Transverse colon (tissue), 4 donors: ENCODE measurements at regions not wholly inside any gene's neighbourhood (a gene's known extent, or its start where the extent isn't known, plus 50 kb on each side); places are given as distances from the start of the nearest gene placed in this dataset.

Source experiments
- EP300 ChIP-seq: sonication (generic); formaldehyde crosslinking; IDR thresholded peaks from one replicate; pipeline ENCODE4 v1.6.1; 2017; ENCODE audit warnings: antibody characterized with exemption, low read depth
- POLR2A ChIP-seq: fragments of 450-650 bp; IDR thresholded peaks from one replicate; pipeline ENCODE4 v1.6.1; 2016; ENCODE audit warnings: antibody characterized with exemption, mild to moderate bottlenecking, moderate library complexity
- POLR2AphosphoS5 ChIP-seq, 3 donors: sonication (generic); formaldehyde crosslinking; IDR thresholded peaks; one replicate each; pipeline ENCODE4 v1.6.1; 2016; ENCODE audit warnings: antibody characterized with exemption in 3 of 3
- TF ChIP-seq, protein P1 (sequence below), 5 experiments: fragments of 200-600 bp in 3 of 5; fragments of 450-650 bp in 2 of 5; sonication (generic) in 3 of 5; IDR thresholded peaks; 1 replicate in 2 of 5; 2 replicates in 3 of 5; pipeline ENCODE4 v1.5.1; 2016 to 2017; ENCODE audit warnings: antibody characterized with exemption in 5 of 5, inconsistent platforms in 3 of 5, mild to moderate bottlenecking in 2 of 5, moderate library complexity in 1 of 5

DNA sequence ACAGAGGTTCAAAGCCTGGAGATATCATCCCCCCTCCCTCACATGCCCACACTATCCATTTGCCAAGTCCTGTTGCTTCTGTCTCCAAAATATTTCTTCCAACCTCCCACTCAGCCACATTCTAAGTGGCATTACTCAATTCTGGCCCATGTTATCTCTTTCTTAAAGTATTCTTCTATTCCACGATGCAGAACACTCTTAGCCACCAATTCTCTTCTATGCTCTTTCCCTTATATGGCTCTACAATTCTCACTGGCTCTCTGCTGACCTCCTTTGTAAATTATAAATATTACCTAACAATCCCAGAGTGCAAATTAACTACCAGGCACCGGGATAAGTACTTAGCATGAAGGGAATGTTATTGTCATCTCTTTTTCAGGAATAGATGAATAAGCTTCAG, 82.4 kb downstream of the KCNJ2 start:
- TF ChIP-seq, protein P1, sequence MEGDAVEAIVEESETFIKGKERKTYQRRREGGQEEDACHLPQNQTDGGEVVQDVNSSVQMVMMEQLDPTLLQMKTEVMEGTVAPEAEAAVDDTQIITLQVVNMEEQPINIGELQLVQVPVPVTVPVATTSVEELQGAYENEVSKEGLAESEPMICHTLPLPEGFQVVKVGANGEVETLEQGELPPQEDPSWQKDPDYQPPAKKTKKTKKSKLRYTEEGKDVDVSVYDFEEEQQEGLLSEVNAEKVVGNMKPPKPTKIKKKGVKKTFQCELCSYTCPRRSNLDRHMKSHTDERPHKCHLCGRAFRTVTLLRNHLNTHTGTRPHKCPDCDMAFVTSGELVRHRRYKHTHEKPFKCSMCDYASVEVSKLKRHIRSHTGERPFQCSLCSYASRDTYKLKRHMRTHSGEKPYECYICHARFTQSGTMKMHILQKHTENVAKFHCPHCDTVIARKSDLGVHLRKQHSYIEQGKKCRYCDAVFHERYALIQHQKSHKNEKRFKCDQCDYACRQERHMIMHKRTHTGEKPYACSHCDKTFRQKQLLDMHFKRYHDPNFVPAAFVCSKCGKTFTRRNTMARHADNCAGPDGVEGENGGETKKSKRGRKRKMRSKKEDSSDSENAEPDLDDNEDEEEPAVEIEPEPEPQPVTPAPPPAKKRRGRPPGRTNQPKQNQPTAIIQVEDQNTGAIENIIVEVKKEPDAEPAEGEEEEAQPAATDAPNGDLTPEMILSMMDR (IDR thresholded peaks at IDR 0.05): no peak
- TF ChIP-seq EP300: no peak
- no peak for TF ChIP-seq POLR2A
- no peak for TF ChIP-seq POLR2AphosphoS5 (IDR thresholded peaks at IDR 0.05)
